ENCODE measurements at regions not wholly inside any gene's neighbourhood (a gene's known extent, or its start where the extent isn't known, plus 50 kb on each side); places are given as distances from the start of the nearest gene placed in this dataset.

- ATAC-seq (no peak), DNase-seq (no peak)
- 83 to 87% methylated on average over 3 of the region's 3 CpGs for WGBS, 2 donors
- Histone ChIP-seq H3K4me3 (no peak overlapping the region), H3K27me3 (no peaks in the 10 kb centered on the region), H3K4me1 (no peaks in the 10 kb centered on the region), H3K27ac (no peak overlapping the region), H3K36me3 (replicated peaks in 1 of 2; ENCODE audit: insufficient read depth in 1 of 2, low read depth in 2 of 2) (no peaks in the 10 kb centered on the region), H3K9me3 (no peaks in the 10 kb centered on the region)
- no peak for TF ChIP-seq CTCF (IDR thresholded peaks at IDR 0.05)
- TF ChIP-seq POLR2A (IDR thresholded peaks at IDR 0.05), result no peak
- intact Hi-C loops (cut with DNase I), result no loop called here
Observed at GRCh38 chr11:26835611-26836010, 113.8 kb upstream of the SLC5A12 start.

- intact Hi-C loops (cut with DNase I), result no loop called here
- WGBS, 2 donors, result 72 to 75% methylated on average over 2 of the region's 2 CpGs
- no peaks in the 10 kb centered on the region for H3K9me3 ChIP-seq
- no peak for TF ChIP-seq CTCF (IDR thresholded peaks at IDR 0.05)
- no peak for TF ChIP-seq POLR2A (IDR thresholded peaks at IDR 0.05)
- no peak overlapping the region for H3K27ac ChIP-seq
- H3K4me1 ChIP-seq, result no peaks in the 10 kb centered on the region
- no peak overlapping the region for H3K4me3 ChIP-seq
- ATAC-seq (no peak), DNase-seq (no peak)
- H3K27me3 ChIP-seq, result no peaks in the 10 kb centered on the region
- H3K36me3 ChIP-seq (replicated peaks in 1 of 2; ENCODE audit: insufficient read depth in 1 of 2, low read depth in 2 of 2), result no peaks in the 10 kb centered on the region
Observed at GRCh38 chr11:26837154-26837553, 115.3 kb upstream of the SLC5A12 start.

- H3K4me1 ChIP-seq, result no peaks in the 10 kb centered on the region
Observed at GRCh38 chr11:26839911-26840698, 118.2 kb upstream of the SLC5A12 start.

GRCh38 chr11:26841818-26842473 lies 120.1 kb upstream of the SLC5A12 start:
- Histone ChIP-seq H3K27ac (no peak overlapping the region), H3K4me1 (no peaks in the 10 kb centered on the region), H3K4me3 (no peak overlapping the region), H3K27me3 (no peaks in the 10 kb centered on the region), H3K36me3 (replicated peaks in 1 of 2; ENCODE audit: insufficient read depth in 1 of 2, low read depth in 2 of 2) (no peaks in the 10 kb centered on the region), H3K9me3 (no peaks in the 10 kb centered on the region)
- TF ChIP-seq POLR2A (IDR thresholded peaks at IDR 0.05), result no peak
- intact Hi-C loops (cut with DNase I), result no loop called here
- ATAC-seq (no peak), DNase-seq (no peak)
- WGBS, 2 donors, result 57 to 59% methylated on average over 2 of the region's 2 CpGs

More at GRCh38 chr11:26839911-26840698, 118.2 kb upstream of the SLC5A12 start:
- H3K9me3 ChIP-seq, result no peaks in the 10 kb centered on the region
- intact Hi-C loops (cut with DNase I), result no loop called here
- no peak for DNase-seq
- ATAC-seq, result no peak
- no peak overlapping the region for H3K4me3 ChIP-seq
- H3K27me3 ChIP-seq, result no peaks in the 10 kb centered on the region
- no peaks in the 10 kb centered on the region for H3K36me3 ChIP-seq (replicated peaks in 1 of 2; ENCODE audit: insufficient read depth in 1 of 2, low read depth in 2 of 2)
- no peak for TF ChIP-seq CTCF (IDR thresholded peaks at IDR 0.05)
- no peak for TF ChIP-seq POLR2A (IDR thresholded peaks at IDR 0.05)
- H3K27ac ChIP-seq, result no peak overlapping the region
- WGBS, 2 donors, result 85 to 88% methylated on average over 3 of the region's 3 CpGs

- Histone ChIP-seq H3K4me1 (no peaks in the 10 kb centered on the region), H3K9me3 (no peaks in the 10 kb centered on the region), H3K4me3 (no peak overlapping the region), H3K27ac (no peak overlapping the region), H3K36me3 (replicated peaks in 1 of 2; ENCODE audit: insufficient read depth in 1 of 2, low read depth in 2 of 2) (no peaks in the 10 kb centered on the region), H3K27me3 (no peaks in the 10 kb centered on the region)
- TF ChIP-seq CTCF (IDR thresholded peaks at IDR 0.05), result no peak
- DNase-seq, result no peak
- intact Hi-C loops (cut with DNase I), result no loop called here
- no peak for ATAC-seq
- WGBS, 2 donors, result 55 to 63% methylated on average over 3 of the region's 3 CpGs
Observed at GRCh38 chr11:26842478-26843282, 120.8 kb upstream of the SLC5A12 start.

Measured in body of pancreas (tissue), 4 donors.